Astrocyte of the spinal cord (primary cell): ENCODE measurements at regions not wholly inside any gene's neighbourhood (a gene's known extent, or its start where the extent isn't known, plus 50 kb on each side); places are given as distances from the start of the nearest gene placed in this dataset.

Experiments used
- DNase-seq: peaks from one replicate; pipeline ENCODE4 v3.0.0; 2011; ENCODE audit warnings: low read depth, low spot score
- H3K4me3 ChIP-seq: 2 replicates; pipeline ENCODE4 v1.5.1; 2011; ENCODE audit warnings: low read depth, mild to moderate bottlenecking, low read length, moderate library complexity
- in situ Hi-C: cut with HindIII; loops from 2 replicates; pipeline ENCODE4 v1.10.0; 2017; ENCODE audit warnings: low sequenced_read_pairs
- TF ChIP-seq, protein P1 (sequence below): IDR thresholded peaks from 2 replicates; pipeline ENCODE4 v1.5.1; 2012; ENCODE audit warnings: low read depth, mild to moderate bottlenecking, low read length, inconsistent platforms

DNA sequence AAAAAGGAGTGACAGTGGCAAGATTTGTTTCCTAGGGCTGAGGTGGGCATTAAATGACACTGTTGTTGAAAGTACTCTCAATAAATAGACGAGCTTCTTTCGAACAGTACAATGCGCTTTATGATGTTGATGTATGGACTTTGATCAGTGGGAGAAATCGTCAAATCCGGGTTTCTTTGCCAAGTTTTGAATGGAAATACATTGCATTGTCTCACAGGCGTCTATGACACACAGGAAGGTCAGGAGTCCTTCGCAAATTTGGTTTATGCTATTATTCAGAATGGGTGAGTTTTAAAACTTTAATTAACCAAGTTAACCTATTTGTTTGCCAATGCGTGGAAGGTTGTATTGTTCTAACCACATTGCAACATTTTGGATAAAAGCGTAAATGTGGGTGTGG, 547.3 kb upstream of the SLC35B3 start:
- in situ Hi-C loops: no loop called here
- TF ChIP-seq, protein P1, sequence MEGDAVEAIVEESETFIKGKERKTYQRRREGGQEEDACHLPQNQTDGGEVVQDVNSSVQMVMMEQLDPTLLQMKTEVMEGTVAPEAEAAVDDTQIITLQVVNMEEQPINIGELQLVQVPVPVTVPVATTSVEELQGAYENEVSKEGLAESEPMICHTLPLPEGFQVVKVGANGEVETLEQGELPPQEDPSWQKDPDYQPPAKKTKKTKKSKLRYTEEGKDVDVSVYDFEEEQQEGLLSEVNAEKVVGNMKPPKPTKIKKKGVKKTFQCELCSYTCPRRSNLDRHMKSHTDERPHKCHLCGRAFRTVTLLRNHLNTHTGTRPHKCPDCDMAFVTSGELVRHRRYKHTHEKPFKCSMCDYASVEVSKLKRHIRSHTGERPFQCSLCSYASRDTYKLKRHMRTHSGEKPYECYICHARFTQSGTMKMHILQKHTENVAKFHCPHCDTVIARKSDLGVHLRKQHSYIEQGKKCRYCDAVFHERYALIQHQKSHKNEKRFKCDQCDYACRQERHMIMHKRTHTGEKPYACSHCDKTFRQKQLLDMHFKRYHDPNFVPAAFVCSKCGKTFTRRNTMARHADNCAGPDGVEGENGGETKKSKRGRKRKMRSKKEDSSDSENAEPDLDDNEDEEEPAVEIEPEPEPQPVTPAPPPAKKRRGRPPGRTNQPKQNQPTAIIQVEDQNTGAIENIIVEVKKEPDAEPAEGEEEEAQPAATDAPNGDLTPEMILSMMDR: no peak
- DNase-seq: no peak
- no peak overlapping the region for H3K4me3 ChIP-seq

DNA sequence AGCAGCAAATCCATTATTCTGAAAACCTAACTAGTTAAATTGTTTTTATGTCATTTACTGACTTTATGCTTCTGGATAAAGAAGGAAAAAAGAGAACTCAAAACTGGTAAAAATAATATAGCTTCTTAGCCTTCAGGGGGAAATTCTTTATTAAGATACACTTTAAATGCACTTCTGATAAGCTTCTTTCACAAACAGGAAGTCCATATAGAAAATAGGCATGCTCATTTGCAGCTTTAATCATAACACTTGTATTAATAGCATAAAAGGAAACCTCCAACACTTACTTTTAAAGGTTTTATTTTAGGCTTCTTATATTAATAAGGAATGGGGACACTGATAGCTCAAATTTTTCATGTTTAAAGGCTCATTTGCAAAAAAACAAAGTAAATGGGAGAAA, 538.0 kb upstream of the SLC35B3 start:
- in situ Hi-C loops: no loop called here
- H3K4me3 ChIP-seq: no peak overlapping the region

DNA sequence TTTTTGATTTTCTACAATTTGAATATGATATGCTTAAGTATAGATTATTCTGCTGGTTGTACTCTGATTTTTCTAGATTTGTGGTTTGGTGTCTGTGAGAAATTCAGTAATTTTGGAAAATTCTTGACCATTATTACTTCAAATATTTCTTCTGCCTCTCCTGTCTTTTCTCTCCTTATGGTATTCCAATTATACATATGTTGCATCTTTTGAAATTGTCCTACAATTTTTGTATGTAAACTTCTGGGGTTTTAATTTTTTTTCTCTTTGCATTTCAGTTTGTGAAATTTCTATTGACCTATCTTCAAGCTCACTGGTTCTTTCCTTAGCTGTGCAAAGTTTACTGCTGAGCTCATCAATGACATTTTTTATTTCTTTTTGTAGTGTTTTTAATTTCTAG, 534.4 kb upstream of the SLC35B3 start:
- in situ Hi-C loops: no loop called here
- DNase-seq: no peak
- TF ChIP-seq, protein P1: no peak
- H3K4me3 ChIP-seq: no peak overlapping the region

More for the DNA sequence above, 538.0 kb upstream of the SLC35B3 start:
- TF ChIP-seq, protein P1: no peak
- no peak for DNase-seq

DNA sequence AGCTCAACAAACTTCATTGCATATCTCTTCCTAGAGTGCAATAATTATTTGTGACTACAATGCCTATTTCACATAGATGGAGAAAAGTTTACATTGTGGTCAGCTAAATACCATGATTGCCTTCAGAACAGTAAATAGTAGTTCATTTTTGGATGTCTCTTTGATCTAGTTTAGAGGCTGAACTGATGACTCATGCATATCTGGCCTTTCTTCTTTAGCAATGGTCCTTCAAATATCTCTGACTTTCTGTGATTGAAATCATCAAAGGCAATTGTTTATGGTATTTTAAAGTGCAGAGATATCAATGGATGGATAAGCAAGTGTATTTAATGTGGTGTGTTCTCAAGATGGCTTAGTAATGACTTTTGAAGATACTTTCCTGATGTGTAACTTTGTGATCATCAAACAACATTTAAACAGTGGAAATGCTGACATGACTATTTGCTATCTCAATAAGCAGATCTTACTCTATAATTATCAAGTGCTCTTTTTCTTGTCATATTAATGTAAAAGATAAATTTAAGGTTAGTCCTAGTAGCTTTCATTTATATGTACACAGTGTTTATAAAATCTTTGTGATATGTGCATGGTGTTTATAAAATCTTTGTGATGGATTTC, 523.7 kb upstream of the SLC35B3 start:
- peak; percentile 27 for DNase-seq
- in situ Hi-C loops: no loop called here

DNA sequence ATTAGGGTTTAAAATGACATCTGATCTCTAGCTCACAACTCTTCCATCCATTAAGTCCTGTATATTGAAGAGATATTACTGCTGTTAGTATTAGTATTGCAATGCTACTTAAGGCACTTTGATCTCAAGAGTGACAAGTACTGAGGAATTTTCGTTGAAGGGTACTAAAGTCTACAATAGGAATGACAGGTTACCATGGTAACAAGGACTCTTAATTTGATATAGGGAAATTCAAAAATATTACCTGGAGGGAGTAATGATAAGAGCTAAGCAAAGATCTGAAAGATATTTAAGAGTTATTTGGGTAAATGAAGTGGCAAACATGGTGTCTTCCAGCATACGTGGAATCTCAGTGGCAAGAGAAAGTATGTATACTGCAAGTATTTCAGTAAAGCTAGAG, 518.0 kb upstream of the SLC35B3 start:
- in situ Hi-C loops: no loop called here
- no peak for DNase-seq
- no peak overlapping the region for H3K4me3 ChIP-seq
- TF ChIP-seq, protein P1: no peak

More for the DNA sequence above, 523.7 kb upstream of the SLC35B3 start:
- TF ChIP-seq, protein P1: no peak
- no peak overlapping the region for H3K4me3 ChIP-seq

DNA sequence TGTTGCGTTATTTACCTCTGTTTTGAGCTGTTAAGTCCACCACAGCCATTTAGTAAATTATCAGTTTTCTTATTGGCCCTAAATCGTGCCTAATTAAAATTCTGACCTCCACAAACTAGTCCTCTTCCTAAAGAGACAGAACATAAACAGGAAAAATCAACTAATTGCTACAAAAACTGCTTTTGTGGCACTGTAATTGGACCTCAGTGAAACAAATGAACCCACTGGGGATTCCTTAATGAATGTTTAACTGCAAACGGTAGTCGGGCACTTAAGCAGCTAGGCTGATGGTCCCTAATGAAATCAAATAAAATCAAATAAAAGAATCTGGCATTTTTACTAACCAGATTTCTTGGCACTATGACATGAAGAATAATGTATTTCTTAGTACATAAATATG, 513.4 kb upstream of the SLC35B3 start:
- TF ChIP-seq, protein P1: no peak
- DNase-seq: no peak
- H3K4me3 ChIP-seq: no peak overlapping the region
- in situ Hi-C loops: no loop called here
